Neural cell (in vitro differentiated cells): ENCODE measurements at regions not wholly inside any gene's neighbourhood (a gene's known extent, or its start where the extent isn't known, plus 50 kb on each side); places are given as distances from the start of the nearest gene placed in this dataset.

Experiments
- EZH2 ChIP-seq: fragments of 200-600, 300-800 bp; shearing (Covaris generic), sonication (generic); IDR thresholded peaks from 2 replicates; pipeline ENCODE4 v1.6.1; 2014; ENCODE audit warnings: antibody characterized with exemption, low read length, borderline replicate concordance, mild to moderate bottlenecking; ENCODE audit not compliant: insufficient read depth, poor library complexity, severe bottlenecking
- POLR2AphosphoS5 ChIP-seq: IDR thresholded peaks from 2 replicates; pipeline ENCODE4 v1.6.1; 2012
- RAD21 ChIP-seq: fragments of 450-650 bp; conservative IDR thresholded peaks from 2 replicates; pipeline ENCODE4 v1.6.1; 2014; ENCODE audit warnings: antibody characterized with exemption, mild to moderate bottlenecking, moderate library complexity
- TF ChIP-seq, protein P1 (sequence below): fragments of 450-650 bp; IDR thresholded peaks from 2 replicates; pipeline ENCODE4 v1.5.1; 2014; ENCODE audit warnings: antibody characterized with exemption, mild to moderate bottlenecking, moderate library complexity; ENCODE audit not compliant: poor library complexity, severe bottlenecking
- TF ChIP-seq, protein P2 (sequence below): IDR thresholded peaks from 2 replicates; pipeline ENCODE4 v1.6.1; 2012; ENCODE audit warnings: borderline replicate concordance

DNA sequence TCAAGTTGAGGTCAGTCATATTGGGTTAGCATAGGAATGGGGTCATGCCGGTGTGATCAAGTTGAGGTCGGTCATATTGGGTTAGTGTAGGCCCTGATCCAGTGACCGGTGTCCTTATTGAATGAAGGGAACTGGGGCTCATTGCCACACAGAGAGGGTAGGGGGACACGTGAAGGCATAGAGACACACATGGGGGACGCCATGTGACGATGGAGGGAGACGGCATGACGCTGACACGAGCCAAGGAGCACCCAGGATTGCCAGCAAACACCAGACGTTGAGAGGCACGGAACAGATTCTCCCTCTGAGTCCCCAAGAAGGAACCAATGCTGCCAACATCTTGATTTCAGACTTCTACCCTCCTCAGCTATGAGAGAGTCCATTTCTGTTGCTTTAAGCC is 136.9 kb upstream of the ZBTB40 start:
- TF ChIP-seq, protein P1, sequence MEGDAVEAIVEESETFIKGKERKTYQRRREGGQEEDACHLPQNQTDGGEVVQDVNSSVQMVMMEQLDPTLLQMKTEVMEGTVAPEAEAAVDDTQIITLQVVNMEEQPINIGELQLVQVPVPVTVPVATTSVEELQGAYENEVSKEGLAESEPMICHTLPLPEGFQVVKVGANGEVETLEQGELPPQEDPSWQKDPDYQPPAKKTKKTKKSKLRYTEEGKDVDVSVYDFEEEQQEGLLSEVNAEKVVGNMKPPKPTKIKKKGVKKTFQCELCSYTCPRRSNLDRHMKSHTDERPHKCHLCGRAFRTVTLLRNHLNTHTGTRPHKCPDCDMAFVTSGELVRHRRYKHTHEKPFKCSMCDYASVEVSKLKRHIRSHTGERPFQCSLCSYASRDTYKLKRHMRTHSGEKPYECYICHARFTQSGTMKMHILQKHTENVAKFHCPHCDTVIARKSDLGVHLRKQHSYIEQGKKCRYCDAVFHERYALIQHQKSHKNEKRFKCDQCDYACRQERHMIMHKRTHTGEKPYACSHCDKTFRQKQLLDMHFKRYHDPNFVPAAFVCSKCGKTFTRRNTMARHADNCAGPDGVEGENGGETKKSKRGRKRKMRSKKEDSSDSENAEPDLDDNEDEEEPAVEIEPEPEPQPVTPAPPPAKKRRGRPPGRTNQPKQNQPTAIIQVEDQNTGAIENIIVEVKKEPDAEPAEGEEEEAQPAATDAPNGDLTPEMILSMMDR: no peak
- TF ChIP-seq POLR2AphosphoS5 (no peak), RAD21 (no peak), EZH2 (no peak)
- TF ChIP-seq, protein P2, sequence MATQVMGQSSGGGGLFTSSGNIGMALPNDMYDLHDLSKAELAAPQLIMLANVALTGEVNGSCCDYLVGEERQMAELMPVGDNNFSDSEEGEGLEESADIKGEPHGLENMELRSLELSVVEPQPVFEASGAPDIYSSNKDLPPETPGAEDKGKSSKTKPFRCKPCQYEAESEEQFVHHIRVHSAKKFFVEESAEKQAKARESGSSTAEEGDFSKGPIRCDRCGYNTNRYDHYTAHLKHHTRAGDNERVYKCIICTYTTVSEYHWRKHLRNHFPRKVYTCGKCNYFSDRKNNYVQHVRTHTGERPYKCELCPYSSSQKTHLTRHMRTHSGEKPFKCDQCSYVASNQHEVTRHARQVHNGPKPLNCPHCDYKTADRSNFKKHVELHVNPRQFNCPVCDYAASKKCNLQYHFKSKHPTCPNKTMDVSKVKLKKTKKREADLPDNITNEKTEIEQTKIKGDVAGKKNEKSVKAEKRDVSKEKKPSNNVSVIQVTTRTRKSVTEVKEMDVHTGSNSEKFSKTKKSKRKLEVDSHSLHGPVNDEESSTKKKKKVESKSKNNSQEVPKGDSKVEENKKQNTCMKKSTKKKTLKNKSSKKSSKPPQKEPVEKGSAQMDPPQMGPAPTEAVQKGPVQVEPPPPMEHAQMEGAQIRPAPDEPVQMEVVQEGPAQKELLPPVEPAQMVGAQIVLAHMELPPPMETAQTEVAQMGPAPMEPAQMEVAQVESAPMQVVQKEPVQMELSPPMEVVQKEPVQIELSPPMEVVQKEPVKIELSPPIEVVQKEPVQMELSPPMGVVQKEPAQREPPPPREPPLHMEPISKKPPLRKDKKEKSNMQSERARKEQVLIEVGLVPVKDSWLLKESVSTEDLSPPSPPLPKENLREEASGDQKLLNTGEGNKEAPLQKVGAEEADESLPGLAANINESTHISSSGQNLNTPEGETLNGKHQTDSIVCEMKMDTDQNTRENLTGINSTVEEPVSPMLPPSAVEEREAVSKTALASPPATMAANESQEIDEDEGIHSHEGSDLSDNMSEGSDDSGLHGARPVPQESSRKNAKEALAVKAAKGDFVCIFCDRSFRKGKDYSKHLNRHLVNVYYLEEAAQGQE: no peak
